Transverse colon (tissue), 4 donors: ENCODE measurements at regions not wholly inside any gene's neighbourhood (a gene's known extent, or its start where the extent isn't known, plus 50 kb on each side); places are given as distances from the start of the nearest gene placed in this dataset.
A peak's percentile ranks its signal among the peaks of the same experiment; 100 is the strongest.

Experiments used
- DNase-seq: peaks from one replicate; pipeline ENCODE4 v3.0.0-alpha.2; 2019
- H3K27ac ChIP-seq, 4 donors: fragments of 200-600 bp; sonication (generic); 2 replicates each; pipeline ENCODE4 v1.5.1; 2016 to 2018; ENCODE audit warnings: inconsistent platforms in 4 of 4
- H3K27me3 ChIP-seq: fragments of 200-600 bp; sonication (generic); 2 replicates; pipeline ENCODE4 v1.5.1; 2017; ENCODE audit warnings: inconsistent platforms
- H3K36me3 ChIP-seq, 4 donors: fragments of 200-600 bp; sonication (generic); 2 replicates each; pipeline ENCODE4 v1.5.1; 2017 to 2019; ENCODE audit warnings: inconsistent platforms in 4 of 4
- H3K4me1 ChIP-seq, 4 donors: fragments of 200-600 bp; sonication (generic); 2 replicates each; pipeline ENCODE4 v1.5.1; 2017 to 2020; ENCODE audit warnings: inconsistent platforms in 4 of 4
- H3K4me3 ChIP-seq, 4 donors: fragments of 200-600 bp; sonication (generic); 1 replicate in 1 of 4; 2 replicates in 3 of 4; pipeline versions ENCODE4 v1.5.1 to v1.6.1; 2017 to 2019; ENCODE audit warnings: inconsistent platforms in 4 of 4
- H3K9me3 ChIP-seq, 2 donors: fragments of 200-600 bp; sonication (generic); 2 replicates each; pipeline ENCODE4 v1.5.1; 2017 to 2019; ENCODE audit warnings: inconsistent platforms in 2 of 2
- CTCF ChIP-seq, 5 experiments: fragments of 200-600 bp in 3 of 5; fragments of 450-650 bp in 2 of 5; sonication (generic) in 3 of 5; IDR thresholded peaks; 1 replicate in 2 of 5; 2 replicates in 3 of 5; pipeline ENCODE4 v1.5.1; 2016 to 2017; ENCODE audit warnings: antibody characterized with exemption in 5 of 5, inconsistent platforms in 3 of 5, mild to moderate bottlenecking in 2 of 5, moderate library complexity in 1 of 5
- EP300 ChIP-seq: sonication (generic); formaldehyde crosslinking; IDR thresholded peaks from one replicate; pipeline ENCODE4 v1.6.1; 2017; ENCODE audit warnings: antibody characterized with exemption, low read depth
- POLR2A ChIP-seq: fragments of 450-650 bp; IDR thresholded peaks from one replicate; pipeline ENCODE4 v1.6.1; 2016; ENCODE audit warnings: antibody characterized with exemption, mild to moderate bottlenecking, moderate library complexity
- POLR2AphosphoS5 ChIP-seq, 3 donors: sonication (generic); formaldehyde crosslinking; IDR thresholded peaks; one replicate each; pipeline ENCODE4 v1.6.1; 2016; ENCODE audit warnings: antibody characterized with exemption in 3 of 3
- WGBS, 2 donors: methylation state at CpG; one replicate each; pipeline ENCODE4 v1.1.5; 2018; ENCODE audit warnings: low coverage in 1 of 2; 5-methylcytosine and 5-hydroxymethylcytosine counted together
- in situ Hi-C, 4 donors: fragments of 200-750 bp; cut with MboI; loops; one replicate each; pipeline versions ENCODE4 v1.15.0 to v1.15.1; 2017; ENCODE audit warnings: low sequenced_read_pairs in 3 of 4, low pct_ligation_motif_present in 1 of 4, low pct_unique_long_range_greater_than_20kb in 1 of 4
- intact Hi-C: fragments of 100-400 bp; cut with DNase I; formaldehyde crosslinking; loops from one replicate; pipeline ENCODE4 v1.15.1; 2023; ENCODE audit warnings: low total_unique reads

- Histone ChIP-seq H3K36me3 (no peaks in the 10 kb centered on the region), H3K9me3 (no peaks in the 10 kb centered on the region), H3K27ac (no peak overlapping the region), H3K4me1 (no peaks in the 10 kb centered on the region), H3K27me3 (peaks cover 26% of the 10 kb centered on the region), H3K4me3 (no peak overlapping the region)
- 50% methylated on average over 9 of the region's 9 CpGs; no CpG with 5 or more reads in 1 of the 2 donors for WGBS, 2 donors
- in situ Hi-C loops (no loop called here), intact Hi-C loops (no loop called here)
- no peak for TF ChIP-seq POLR2A
- no peak for TF ChIP-seq EP300
- no peak for TF ChIP-seq CTCF (IDR thresholded peaks at IDR 0.05)
- TF ChIP-seq POLR2AphosphoS5 (IDR thresholded peaks at IDR 0.05) = no peak
- peak; percentile 4 for DNase-seq
These were observed 133.8 kb downstream of the CPZ start for GRCh38 chr4:8726344-8726851.

GRCh38 chr4:8725845-8726244, 133.3 kb downstream of the CPZ start:
- 73 to 80% methylated on average over 7 to 8 of the region's 10 CpGs for WGBS, 2 donors

GRCh38 chr4:8725071-8725841, 132.7 kb downstream of the CPZ start:
- H3K9me3 ChIP-seq = no peaks in the 10 kb centered on the region
- peak; percentile 6 for DNase-seq
- TF ChIP-seq POLR2AphosphoS5 (IDR thresholded peaks at IDR 0.05) (no peak), POLR2A (no peak), EP300 (no peak), CTCF (IDR thresholded peaks at IDR 0.05) (no peak)
- H3K27ac ChIP-seq = no peak overlapping the region
- 0 to 31% methylated on average over 1 to 16 of the region's 26 CpGs for WGBS, 2 donors
- in situ Hi-C loops = no loop called here
- H3K4me3 ChIP-seq = no peak overlapping the region
- no peaks in the 10 kb centered on the region for H3K36me3 ChIP-seq
- no peaks in the 10 kb centered on the region for H3K4me1 ChIP-seq
- intact Hi-C loops = no loop called here
- H3K27me3 ChIP-seq = peaks cover 26% of the 10 kb centered on the region

More at GRCh38 chr4:8725845-8726244, 133.3 kb downstream of the CPZ start:
- no peak for DNase-seq
- Histone ChIP-seq H3K36me3 (no peaks in the 10 kb centered on the region), H3K27me3 (peaks cover 26% of the 10 kb centered on the region), H3K4me1 (no peaks in the 10 kb centered on the region), H3K27ac (no peak overlapping the region), H3K4me3 (no peak overlapping the region), H3K9me3 (no peaks in the 10 kb centered on the region)
- TF ChIP-seq CTCF (IDR thresholded peaks at IDR 0.05) (no peak), EP300 (no peak), POLR2A (no peak), POLR2AphosphoS5 (IDR thresholded peaks at IDR 0.05) (no peak)
- intact Hi-C loops (no loop called here), in situ Hi-C loops (no loop called here)

DNA sequence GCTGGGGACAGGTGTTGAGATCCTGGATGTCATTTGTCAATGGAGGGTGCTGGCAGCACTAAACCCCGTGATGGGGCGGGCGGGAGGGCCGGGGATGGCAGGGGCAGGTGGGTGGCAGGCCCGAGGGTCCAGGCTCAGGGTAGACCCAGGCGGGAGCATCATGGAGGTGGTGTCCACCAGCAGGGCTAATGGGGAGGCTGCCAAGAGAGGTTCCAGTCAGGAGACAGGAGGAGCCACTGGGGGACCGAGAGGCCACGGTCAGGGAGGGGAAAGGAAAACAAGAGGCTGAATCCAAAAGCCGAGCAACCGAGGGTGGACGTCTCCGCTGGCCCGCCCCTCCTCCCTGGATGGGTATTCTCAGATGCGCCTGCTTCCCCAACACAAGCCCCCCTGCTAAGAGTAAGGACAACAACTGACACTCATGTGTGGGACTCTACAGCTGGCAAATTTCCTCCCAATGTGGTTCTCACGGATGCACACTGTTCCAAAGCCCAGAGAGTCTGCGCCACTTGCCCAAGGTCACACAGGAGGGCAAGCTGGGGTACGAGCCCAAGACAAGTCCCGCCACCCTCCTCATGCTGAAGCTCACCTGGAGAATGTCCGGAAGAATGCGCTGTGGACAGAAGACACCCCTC, 132.0 kb downstream of the CPZ start:
- in situ Hi-C loops = no loop called here
- peaks cover 26% of the 10 kb centered on the region for H3K27me3 ChIP-seq
- H3K27ac ChIP-seq = no peak overlapping the region
- H3K4me3 ChIP-seq = no peak overlapping the region
- WGBS, 2 donors = 49 to 85% methylated on average over 2 to 14 of the region's 20 CpGs
- peak; percentile 3 for DNase-seq
- H3K36me3 ChIP-seq = no peaks in the 10 kb centered on the region
- TF ChIP-seq POLR2A = no peak
- no peak for TF ChIP-seq CTCF (IDR thresholded peaks at IDR 0.05)
- TF ChIP-seq EP300 = no peak
- no peaks in the 10 kb centered on the region for H3K4me1 ChIP-seq
- H3K9me3 ChIP-seq = no peaks in the 10 kb centered on the region
- intact Hi-C loops = no loop called here
